Psoas muscle (tissue), 7 donors: ENCODE measurements at regions not wholly inside any gene's neighbourhood (a gene's known extent, or its start where the extent isn't known, plus 50 kb on each side); places are given as distances from the start of the nearest gene placed in this dataset.

ENCODE experiments used
- ATAC-seq, 4 donors: fragments of 200-7000 bp; cut with Tn5 transposase; one replicate each; pipeline ENCODE4 v1.9.1; 2020; ENCODE audit warnings: moderate library complexity in 3 of 4, mild to moderate bottlenecking in 2 of 4
- DNase-seq, 2 donors: peaks; one replicate each; pipeline ENCODE4 v3.0.0-alpha.2; 2020
- H3K27ac ChIP-seq: fragments of 200-600 bp; one replicate; pipeline ENCODE4 v1.8.0; 2022
- H3K27me3 ChIP-seq, 3 donors: fragments of 200-600 bp in 1 of 3; one replicate each; pipeline versions ENCODE4 v1.6.1 to v1.8.0; 2013 to 2022; ENCODE audit warnings: low read length in 2 of 3, mild to moderate bottlenecking in 2 of 3, moderate library complexity in 1 of 3; ENCODE audit not compliant: insufficient read depth in 3 of 3
- H3K36me3 ChIP-seq, 2 donors: fragments of 200-600 bp in 1 of 2; one replicate each; pipeline versions ENCODE4 v1.6.1 to v1.8.0; 2013 to 2022; ENCODE audit warnings: low read depth in 1 of 2, mild to moderate bottlenecking in 1 of 2, moderate library complexity in 1 of 2; ENCODE audit not compliant: insufficient read depth in 1 of 2
- H3K4me1 ChIP-seq: fragments of 200-600 bp; one replicate; pipeline ENCODE4 v1.8.0; 2022
- H3K4me3 ChIP-seq: fragments of 200-600 bp; one replicate; pipeline ENCODE4 v1.8.0; 2022; ENCODE audit warnings: mild to moderate bottlenecking
- H3K9me3 ChIP-seq: fragments of 200-600 bp; one replicate; pipeline ENCODE4 v1.8.0; 2022
- WGBS, 3 donors: extraction: QIAGEN DNeasy Blood & Tissue Kit; methylation state at CpG; one replicate each; pipeline versions ENCODE4 v1.1.6 to v1.1.7; 2013; 5-methylcytosine and 5-hydroxymethylcytosine counted together
- intact Hi-C, 2 donors: fragments of 100-400 bp; cut with DNase I; formaldehyde crosslinking; loops; one replicate each; pipeline versions ENCODE4 v1.11.0 to v1.14.2; 2022
- TF ChIP-seq, protein P1 (sequence below): fragments of 200-600 bp; IDR thresholded peaks from one replicate; pipeline ENCODE4 v1.8.0; 2022; ENCODE audit warnings: antibody characterized with exemption
- donor health status: healthy with polysubstance abuse.
- donor health status: DM: no; HTN: no; CAD: no; lungs with moderate emphysema.
- donor health status: Bipolar disorder and iron deficiency.
- donor health status: healthy.
- donor health status: DM: yes; HTN: yes; CAD: no.
- donor health status: DM: no; HTN: no; CAD: no.
- donor health status: DM: yes; HTN: yes; CAD: no.

DNA sequence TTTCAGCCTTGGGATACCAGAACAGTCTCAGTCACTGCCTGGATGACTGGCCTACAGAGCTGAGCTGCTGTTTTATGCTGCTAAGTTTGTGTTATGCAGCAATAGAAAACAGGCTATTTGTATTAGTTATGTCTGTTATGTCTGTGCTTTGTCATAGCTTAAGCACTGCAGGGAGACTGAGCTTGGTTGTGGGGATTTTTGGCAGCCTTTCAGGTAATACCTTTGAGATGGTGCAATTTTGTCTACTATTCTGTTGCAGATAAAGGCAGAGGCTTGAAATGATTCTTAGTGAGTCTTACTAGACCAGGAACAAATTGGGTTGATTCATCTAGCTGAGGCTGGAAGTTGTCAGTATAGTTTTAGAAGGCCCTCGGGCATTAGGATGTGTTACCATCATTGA, 201.3 kb upstream of the RBM19 start:
- Histone ChIP-seq H3K9me3 (no peaks in the 10 kb centered on the region), H3K4me1 (no peaks in the 10 kb centered on the region), H3K4me3 (no peak overlapping the region), H3K36me3 (no peaks in the 10 kb centered on the region), H3K27ac (no peak overlapping the region), H3K27me3 (peaks cover 0 to 2% (median 0%) of the 10 kb centered on the region in 3 donors)
- 87 to 96% (median 88%) methylated on average over 1 of the region's 1 CpG for WGBS, 3 donors
- ATAC-seq (no peak), DNase-seq (no peak)
- intact Hi-C loops, result no loop called here
- TF ChIP-seq, protein P1, sequence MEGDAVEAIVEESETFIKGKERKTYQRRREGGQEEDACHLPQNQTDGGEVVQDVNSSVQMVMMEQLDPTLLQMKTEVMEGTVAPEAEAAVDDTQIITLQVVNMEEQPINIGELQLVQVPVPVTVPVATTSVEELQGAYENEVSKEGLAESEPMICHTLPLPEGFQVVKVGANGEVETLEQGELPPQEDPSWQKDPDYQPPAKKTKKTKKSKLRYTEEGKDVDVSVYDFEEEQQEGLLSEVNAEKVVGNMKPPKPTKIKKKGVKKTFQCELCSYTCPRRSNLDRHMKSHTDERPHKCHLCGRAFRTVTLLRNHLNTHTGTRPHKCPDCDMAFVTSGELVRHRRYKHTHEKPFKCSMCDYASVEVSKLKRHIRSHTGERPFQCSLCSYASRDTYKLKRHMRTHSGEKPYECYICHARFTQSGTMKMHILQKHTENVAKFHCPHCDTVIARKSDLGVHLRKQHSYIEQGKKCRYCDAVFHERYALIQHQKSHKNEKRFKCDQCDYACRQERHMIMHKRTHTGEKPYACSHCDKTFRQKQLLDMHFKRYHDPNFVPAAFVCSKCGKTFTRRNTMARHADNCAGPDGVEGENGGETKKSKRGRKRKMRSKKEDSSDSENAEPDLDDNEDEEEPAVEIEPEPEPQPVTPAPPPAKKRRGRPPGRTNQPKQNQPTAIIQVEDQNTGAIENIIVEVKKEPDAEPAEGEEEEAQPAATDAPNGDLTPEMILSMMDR, result no peak

DNA sequence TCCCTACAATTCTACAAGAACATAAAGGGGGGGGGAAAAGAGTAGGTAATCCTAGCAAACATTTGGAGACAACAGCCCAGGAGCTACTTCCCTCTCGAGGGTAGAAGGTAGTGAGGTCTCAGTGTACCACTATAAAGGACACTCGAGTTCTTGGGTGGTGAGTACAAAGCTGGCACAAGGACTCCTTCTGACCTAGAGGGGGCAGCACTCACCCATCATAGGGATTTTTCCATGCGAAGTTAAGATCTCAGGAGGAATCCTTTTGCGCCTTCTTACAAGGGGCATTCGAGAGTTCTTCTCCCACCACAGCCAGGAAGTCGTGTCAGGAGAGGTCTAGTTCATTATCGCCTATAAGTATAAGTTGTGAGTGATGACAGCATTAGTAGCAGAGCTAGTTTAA, 200.2 kb upstream of the RBM19 start:
- Histone ChIP-seq H3K4me1 (no peaks in the 10 kb centered on the region), H3K27me3 (peaks cover 0 to 2% (median 0%) of the 10 kb centered on the region in 3 donors), H3K27ac (no peak overlapping the region), H3K36me3 (no peaks in the 10 kb centered on the region), H3K9me3 (no peaks in the 10 kb centered on the region), H3K4me3 (no peak overlapping the region)
- TF ChIP-seq, protein P1, result no peak
- no peak for ATAC-seq
- DNase-seq, result no peak
- intact Hi-C loops, result no loop called here
- WGBS, 3 donors, result 16 to 19% (median 16%) methylated on average over 7 of the region's 7 CpGs

DNA sequence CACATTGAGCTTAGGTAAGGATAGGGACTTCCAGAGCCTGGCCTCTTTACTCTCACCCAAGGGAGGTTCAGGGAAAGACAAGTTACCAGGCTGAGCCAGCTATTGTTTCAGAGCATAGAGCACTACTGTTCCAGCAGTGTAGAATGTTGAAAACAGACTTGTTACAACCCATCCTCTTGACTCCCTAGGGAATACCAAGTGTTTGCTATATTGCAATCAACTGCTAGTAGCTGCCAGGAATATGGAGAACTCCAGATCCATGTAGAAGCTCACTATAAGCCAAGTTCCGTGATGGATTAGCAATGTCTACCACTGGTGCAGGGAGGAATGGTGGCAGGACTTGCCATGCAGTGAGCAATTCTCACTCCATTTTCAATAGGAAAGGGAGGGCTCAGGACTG, 199.8 kb upstream of the RBM19 start:
- intact Hi-C loops, result no loop called here
- ATAC-seq (no peak), DNase-seq (no peak)
- H3K27me3 ChIP-seq, result peaks cover 0 to 2% (median 0%) of the 10 kb centered on the region in 3 donors
- H3K27ac ChIP-seq, result no peak overlapping the region
- no peaks in the 10 kb centered on the region for H3K4me1 ChIP-seq
- H3K9me3 ChIP-seq, result no peaks in the 10 kb centered on the region
- TF ChIP-seq, protein P1, result no peak
- H3K4me3 ChIP-seq, result no peak overlapping the region
- 47 to 75% (median 60%) methylated on average over 1 of the region's 1 CpG for WGBS, 3 donors
- H3K36me3 ChIP-seq, result no peaks in the 10 kb centered on the region

DNA sequence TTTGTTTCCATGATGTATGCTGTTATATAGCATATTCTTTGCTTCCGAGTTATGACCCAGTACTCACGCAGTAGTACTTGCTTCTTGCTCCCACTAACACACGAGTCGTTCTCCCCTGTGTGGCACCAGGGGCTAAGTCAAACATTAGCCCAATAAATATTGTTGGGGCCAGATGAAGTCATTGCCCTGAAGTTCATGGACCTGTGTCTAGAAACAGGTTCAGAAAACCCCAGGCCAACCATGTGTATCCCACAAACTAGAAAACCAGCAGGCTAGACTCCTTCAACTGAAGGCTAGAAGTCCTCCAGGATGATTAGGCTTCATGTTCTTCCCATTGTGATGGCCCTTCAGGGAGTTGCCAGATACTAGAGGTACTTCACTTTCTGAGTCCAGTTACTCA, 198.2 kb upstream of the RBM19 start:
- peaks cover 0 to 2% (median 0%) of the 10 kb centered on the region in 3 donors for H3K27me3 ChIP-seq
- WGBS, 3 donors, result 87 to 92% (median 89%) methylated on average over 4 of the region's 4 CpGs
- no peak for DNase-seq
- no peaks in the 10 kb centered on the region for H3K4me1 ChIP-seq
- no peak overlapping the region for H3K4me3 ChIP-seq
- H3K27ac ChIP-seq, result no peak overlapping the region
- TF ChIP-seq, protein P1, result no peak
- no peaks in the 10 kb centered on the region for H3K36me3 ChIP-seq
- no peaks in the 10 kb centered on the region for H3K9me3 ChIP-seq
- intact Hi-C loops, result no loop called here
- ATAC-seq, result no peak

GRCh38 chr12:114163771-114164170, 197.6 kb upstream of the RBM19 start:
- H3K27me3 ChIP-seq, result peaks cover 0 to 2% (median 0%) of the 10 kb centered on the region in 3 donors
- no peak overlapping the region for H3K4me3 ChIP-seq
- no peak for ATAC-seq
- TF ChIP-seq, protein P1, result no peak
- H3K4me1 ChIP-seq, result no peaks in the 10 kb centered on the region
- H3K36me3 ChIP-seq, result no peaks in the 10 kb centered on the region
- H3K27ac ChIP-seq, result no peak overlapping the region
- no peaks in the 10 kb centered on the region for H3K9me3 ChIP-seq
- no peak for DNase-seq
- intact Hi-C loops, result no loop called here
- WGBS, 3 donors, result 64 to 76% (median 71%) methylated on average over 4 of the region's 4 CpGs
